Effector CD8-positive, alpha-beta T cell (primary cell): ENCODE measurements at regions not wholly inside any gene's neighbourhood (a gene's known extent, or its start where the extent isn't known, plus 50 kb on each side); places are given as distances from the start of the nearest gene placed in this dataset.
"Not testable (repeated sequence)": the region's sequence is repeated elsewhere in the genome, so short reads cannot be mapped to it uniquely, and the experiment has no call there.

Source experiments
- DNase-seq: peaks from one replicate; lab custom pipeline; 2025; lab: John Stamatoyannopoulos, UW

DNA sequence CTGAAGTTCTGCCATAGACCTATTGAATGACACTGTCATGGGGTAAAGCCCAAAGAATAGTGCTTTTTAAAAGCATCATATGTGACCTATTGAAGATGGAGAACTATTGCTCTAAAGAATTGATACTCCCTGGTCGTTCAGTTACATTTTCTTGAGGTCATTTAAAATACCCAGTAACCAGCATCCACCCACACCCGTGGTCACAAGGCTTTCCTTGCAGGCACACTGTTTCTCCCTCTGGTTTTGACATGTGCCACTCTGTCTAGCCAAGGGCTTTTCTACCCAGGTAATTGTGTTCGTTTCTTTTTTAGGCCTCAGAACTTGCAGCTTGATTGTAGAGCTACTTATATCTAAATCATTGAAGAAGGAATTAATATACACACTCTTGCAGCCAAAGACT lies 68.3 kb upstream of the LYZL2 start:
- DNase-seq, result no peak

DNA sequence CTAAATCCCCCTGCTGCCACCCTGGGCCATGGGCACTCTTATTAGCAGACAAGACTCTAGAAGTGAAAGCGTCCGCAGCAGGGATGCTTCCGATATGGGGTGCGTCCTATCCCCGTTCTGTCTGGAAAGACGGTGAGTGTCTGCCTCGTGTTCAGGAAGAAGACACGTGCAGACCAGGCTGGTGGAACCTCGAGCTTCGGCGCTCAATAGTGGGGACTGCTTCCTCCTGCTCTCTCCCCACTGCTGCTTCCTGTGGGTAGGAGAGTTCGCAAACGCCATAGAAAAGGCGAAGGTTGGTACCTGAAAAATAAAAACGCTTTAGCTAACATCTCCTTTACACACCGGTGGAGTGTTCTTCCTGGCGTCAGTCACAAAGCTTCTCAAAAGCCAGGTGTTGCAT lies 67.7 kb upstream of the LYZL2 start:
- not testable (repeated sequence) for DNase-seq

DNA sequence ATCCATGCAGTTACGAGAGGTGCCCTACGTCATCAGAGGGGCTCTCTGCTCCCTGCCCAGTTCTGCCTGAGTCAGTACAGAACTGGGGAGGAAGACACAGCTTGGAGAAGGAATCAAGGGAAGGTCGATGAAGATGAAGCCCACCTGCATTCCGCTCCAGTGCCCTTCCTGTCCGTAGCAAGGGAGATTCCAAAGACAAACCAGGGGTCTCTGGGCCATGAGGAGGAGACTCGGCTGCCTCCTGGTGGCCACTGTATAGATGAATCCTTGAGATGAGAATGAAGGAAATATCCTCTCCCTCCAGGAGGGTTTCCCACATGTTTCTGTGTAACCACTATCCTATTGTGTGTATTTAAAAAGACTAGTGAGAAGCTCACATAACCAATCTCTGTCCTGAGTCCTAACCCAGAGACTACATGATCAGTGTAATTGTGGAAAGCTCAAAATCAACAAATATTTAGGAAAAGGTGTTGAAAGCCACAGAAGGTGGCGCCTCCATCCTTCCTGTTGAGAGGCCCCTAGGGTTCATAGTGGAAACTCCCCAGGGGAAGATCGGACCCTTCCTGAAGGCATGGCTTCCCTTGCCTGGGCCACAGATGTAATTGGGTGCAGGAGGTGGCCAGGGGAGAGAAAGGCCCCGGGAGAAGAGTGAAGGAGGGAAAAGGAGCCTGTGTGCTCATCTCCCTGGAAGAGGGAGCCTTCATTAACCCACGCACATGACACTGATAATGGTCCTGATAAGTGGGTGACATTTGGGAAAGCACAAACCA lies 67.0 kb upstream of the LYZL2 start:
- DNase-seq, result not testable (repeated sequence)

DNA sequence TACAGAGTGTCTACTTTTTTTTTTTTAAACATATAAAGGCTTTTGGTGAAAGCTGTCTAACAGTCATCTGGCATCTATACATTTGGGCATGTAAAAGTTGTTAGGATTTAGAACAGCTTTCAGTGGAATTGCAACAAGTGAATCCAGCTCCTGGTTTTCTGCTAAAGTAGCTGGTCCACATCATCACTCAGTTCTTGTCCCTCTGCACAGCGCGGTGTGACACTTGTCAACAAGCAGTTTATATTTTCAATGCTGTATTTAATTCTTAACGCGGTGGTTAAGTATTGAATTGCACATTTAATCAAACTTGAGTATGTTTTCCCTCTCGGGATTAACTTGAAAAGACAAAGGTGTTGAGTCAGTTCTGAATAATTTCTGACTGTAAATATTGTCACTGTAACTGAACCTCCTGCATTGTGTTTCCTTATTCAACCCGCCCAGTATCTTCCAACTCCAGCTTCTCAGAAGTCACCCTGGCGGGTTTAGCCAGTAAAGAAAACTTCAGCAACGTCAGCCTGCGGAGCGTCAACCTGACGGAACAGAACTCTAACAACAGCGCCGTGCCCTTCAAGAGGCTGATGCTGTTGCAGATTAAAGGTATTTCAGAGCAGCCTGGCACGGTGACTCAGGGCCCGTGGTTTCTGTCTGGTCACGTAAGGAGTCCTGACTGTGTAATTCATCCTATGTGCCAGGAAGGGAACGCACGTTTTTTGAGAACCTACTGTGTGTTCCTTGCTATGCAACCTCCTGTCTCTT lies 66.1 kb upstream of the LYZL2 start:
- DNase-seq, result peak; percentile 11

DNA sequence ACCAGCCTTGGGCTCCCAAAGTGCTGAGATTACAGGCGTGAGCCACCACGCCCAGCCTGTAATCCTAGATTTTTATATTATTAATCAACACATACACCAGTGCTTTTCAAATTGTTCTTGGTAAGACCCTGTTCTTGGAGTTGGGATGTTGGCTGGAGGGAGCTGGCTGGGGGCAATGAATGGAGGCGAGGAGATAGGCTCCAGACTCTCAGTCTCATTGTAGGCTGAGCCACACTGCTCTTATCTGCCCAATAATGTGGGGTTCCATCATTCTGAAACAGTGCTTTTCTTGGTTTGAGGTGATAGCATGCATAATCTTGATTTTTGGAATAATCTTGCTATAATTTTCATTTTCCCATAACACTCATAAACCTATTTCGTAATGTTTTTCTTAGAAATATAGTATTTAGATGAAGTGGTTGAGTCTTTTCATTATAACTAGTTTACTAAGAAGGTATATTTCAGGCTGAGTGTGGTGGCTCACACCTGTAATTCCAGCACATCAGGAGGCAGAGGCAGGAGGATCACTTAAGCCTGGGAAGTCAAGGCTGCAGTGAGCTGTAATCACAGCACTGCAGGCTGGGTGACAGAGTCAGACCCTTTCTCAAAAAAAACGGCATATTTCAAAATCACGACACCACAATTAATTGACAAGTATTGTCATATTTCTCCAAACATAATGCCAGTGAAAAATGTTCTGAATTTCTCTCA lies 65.1 kb upstream of the LYZL2 start:
- no peak for DNase-seq

DNA sequence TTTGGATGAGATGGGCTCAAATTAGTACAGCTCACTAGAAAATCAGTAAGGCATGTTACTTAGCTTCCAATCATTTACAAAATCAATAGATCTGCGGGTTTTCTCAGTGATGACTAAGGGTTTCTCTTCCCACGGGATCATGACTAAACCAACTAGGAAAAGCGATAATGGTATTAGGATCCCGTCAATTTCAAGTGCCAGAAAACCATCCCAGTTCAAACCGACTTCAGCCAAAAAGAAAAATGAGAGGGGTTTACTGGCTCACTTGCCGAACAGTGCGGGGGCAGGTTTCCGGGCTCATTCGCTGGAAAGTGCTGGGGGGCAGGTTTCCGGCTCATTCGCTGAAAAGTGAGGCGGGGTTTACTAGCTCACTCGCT lies 62.1 kb upstream of the LYZL2 start:
- DNase-seq, result no peak

DNA sequence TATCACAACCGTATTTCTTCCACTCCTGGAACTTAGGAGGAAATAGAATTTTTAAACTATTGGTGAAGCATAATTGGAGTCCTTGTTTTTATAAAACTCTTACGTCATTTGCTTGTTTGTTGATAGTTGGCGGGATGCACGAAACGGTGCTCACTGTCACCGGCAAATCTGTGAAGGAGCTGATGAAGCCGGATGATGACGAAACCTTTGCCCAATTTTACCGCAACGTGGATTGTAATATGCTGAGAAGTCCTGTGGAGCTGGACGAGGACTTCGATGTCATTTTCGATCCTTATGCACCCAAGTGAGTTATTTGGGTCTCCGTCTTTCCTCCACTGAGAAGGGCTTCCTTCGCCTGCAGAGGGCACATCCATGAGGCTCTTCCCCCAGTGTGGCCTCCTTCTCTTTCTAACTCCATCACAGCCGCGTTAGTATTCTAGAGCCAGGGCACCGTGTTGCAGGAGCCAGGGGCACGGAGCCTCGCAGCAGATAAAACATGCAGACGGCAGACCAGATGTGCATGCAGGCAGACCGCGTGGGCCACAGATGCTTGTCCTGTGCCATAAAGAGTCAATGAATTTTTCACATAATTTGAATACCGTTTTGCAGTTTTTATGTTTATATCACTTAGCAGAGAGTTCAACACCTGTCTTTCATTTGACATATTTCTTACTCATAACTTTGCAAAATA lies 61.5 kb upstream of the LYZL2 start:
- DNase-seq, result not testable (repeated sequence)

DNA sequence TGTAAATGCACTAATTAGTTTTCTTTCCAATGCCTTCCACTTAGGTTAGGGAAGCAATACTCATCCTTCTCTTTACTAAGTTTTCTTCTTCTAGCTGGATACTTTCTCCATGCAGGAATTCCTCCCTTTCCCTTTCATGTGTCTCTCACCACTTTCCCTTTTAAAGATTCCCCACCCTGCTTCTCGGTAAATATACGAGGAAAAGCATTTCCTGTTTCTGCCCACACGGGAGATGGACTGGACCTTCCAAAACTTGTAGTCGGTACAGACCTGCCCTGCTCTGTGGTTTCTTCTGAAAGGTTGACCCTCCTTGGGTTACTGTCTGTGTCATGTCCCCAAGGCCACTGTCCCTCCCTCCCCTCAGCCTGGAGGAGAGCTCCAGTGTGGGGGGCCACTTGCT lies 58.9 kb upstream of the LYZL2 start:
- DNase-seq, result no peak

DNA sequence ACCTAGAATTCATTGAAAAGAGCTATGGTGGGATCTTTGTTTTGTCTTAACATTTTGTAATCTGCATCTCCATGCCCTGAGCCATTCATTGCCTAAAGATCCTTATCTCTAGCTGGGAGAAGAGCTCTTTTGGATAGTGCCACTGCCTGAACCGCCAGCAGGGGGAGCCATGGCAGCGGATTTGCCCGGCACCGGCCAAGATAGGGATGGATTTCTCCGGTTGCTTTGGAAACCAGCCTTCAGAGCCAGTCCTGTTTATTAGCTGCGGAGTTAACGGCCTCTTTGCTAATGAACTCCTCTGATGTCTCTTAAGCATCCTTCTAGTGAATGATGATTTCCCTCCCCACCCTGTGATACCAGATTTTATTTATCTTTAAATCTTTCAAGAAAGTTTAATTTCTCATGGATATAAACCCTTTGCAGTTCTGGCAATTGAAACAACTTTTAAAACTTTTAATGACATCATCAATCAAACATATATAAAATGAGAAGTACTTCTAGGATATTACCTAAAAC lies 58.2 kb upstream of the LYZL2 start:
- peak; percentile 65 for DNase-seq

DNA sequence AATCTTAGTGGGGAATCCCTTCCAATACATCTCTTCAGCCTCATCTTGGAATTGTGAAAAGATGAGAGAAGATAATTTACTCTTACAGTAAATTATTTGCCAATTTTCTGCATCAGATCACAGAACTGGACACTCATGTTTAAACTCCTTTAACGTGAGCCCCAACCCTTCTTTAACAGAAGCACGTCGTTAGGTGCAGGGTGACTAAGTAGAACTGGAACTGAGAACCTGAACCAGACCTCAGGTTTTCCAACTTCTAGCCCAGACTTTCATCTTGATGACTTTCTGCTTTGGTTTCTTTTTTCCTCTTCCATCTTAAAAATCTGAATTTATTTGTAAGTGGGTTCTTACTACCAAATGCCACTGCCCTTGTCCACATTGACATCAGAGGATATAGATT lies 57.2 kb upstream of the LYZL2 start:
- no peak for DNase-seq

DNA sequence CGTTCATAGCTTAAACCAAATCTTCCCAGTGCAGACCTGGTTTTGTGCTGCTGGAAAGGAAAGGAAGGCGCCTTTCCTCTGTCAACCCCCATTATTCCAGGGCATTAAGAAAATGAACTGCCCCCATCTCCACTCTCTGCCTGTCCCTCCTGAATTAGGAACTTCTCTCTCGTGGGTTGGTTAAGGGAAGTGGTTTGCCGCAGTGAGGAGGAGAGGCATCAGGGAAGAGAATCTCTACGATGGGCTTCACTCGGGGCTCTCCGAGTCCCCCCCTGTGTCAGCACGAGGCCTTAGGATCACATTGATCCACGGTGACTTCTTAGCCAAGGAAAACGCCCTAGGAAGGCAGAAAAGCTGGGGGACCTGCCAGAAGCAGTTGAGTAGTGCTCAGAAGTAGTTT lies 53.9 kb upstream of the LYZL2 start:
- no peak for DNase-seq

DNA sequence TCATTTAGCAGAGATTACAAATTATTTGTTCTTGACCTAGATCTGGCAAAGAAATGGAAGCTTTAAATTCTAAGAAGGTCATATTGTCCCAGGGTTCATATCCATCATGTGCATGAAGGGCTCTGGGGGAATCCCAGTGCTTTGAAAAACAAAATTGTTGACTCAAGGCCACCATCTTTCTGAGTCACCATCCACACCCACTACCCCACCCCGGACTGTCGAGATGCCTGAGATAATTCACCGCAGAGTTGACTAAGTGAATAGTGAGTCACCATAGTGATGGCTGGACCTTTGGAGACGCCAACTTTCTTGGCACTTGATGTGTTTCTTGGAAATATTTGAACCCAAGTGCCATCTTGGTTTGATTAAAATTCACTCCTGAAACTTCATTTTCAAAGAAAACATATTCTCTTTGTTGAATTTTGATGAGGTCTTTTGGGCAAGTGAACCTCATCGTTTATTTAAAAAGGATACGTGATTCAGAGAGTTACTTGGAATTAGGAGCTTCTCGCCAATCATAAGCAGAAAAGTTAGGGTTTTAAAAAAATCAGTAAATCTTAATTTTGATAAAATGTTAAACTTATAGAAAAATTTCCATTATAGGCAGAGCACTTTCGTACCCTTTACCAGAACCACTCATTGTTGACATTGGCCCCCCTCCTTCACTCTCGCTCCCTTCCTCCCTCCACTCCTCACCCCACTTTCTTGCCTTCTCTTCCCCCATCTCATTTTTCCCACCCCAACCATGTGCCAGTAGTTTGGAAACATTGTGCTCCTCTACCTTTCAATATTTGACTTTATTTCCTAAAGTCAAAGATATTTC lies 53.0 kb upstream of the LYZL2 start:
- not testable (repeated sequence) for DNase-seq

DNA sequence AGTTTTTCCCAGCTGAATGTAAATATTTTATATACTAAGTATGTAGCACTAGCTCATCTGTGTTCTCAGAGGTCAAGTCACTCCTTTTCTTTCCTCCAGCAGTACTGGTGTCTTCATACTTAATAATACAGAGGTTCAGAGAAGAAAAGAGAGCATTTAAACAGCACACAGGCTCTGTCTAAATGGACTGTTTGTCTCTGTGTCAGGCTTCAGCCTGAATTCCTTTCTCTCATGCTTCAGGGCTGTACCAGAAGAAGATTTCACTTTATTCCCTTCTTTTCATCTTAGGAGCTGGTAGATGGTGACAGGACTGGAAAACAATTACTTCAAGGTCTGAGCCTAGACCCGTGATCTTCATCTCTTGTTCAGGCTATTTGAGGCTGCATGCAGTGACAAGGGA lies 51.4 kb upstream of the LYZL2 start:
- DNase-seq, result no peak
